K562 (cell line): ENCODE measurements at regions not wholly inside any gene's neighbourhood (a gene's known extent, or its start where the extent isn't known, plus 50 kb on each side); places are given as distances from the start of the nearest gene placed in this dataset.

Experiments
- ATAC-seq: fragments of 200-7000 bp; cut with Tn5 transposase; 3 replicates; pipeline ENCODE4 v1.9.1; 2020; ENCODE audit warnings: moderate library complexity
- BruUV-seq: library from RNA; stranded (reverse); fragments of 400-500 nt; replicated peaks from 2 replicates; lab custom pipeline; 2021; lab: Mats Ljungman, UMichigan
- CTCF ChIA-PET: fragments of 300-600 bp; formaldehyde crosslinking; extraction: SDS; loops from one replicate; lab custom pipeline; 2021; ENCODE audit warnings: low intra/inter-chr PET ratio; lab: Yijun Ruan, JAX
- POLR2A ChIA-PET: fragments of 300-600, 350-650 bp; sonication (Branson Sonifier 250); formaldehyde crosslinking; extraction: SDS; loops from one replicate; lab custom pipeline; 2021; ENCODE audit warnings: antibody characterized with exemption, inconsistent platforms; lab: Yijun Ruan, JAX
- DNase-seq, 4 experiments: peaks; one replicate each; pipeline versions ENCODE4 v3.0.0 to v3.0.0-alpha.2; 2011 to 2018; ENCODE audit warnings: low spot score in 3 of 4, mixed read lengths in 3 of 4; ENCODE audit errors: extremely low read depth in 1 of 4
- FAIRE-seq: peaks from 2 replicates; lab custom pipeline; 2011; peaks lifted over from hg19 to GRCh38; lab: Jason Lieb, UNC
- H2AFZ ChIP-seq: 2 replicates; pipeline ENCODE4 v1.6.0; 2011; ENCODE audit warnings: low read depth, low read length, control low read depth, inconsistent platforms
- H3K27ac ChIP-seq: fragments of 200-600 bp; 3 replicates; pipeline ENCODE4 v1.8.0; 2011; ENCODE audit warnings: low read depth, mild to moderate bottlenecking, control low read depth, inconsistent platforms, low read length, moderate library complexity, mixed read lengths; ENCODE audit errors: extremely low read depth
- H3K27me3 ChIP-seq, 2 experiments: fragments of 300-600 bp in 1 of 2; 2 replicates in 1 of 2; 3 replicates in 1 of 2; pipeline versions ENCODE4 v1.6.0 to v1.8.0; 2011; ENCODE audit warnings: inconsistent platforms in 2 of 2, low read length in 2 of 2, mild to moderate bottlenecking in 1 of 2, mixed read lengths in 1 of 2, moderate library complexity in 1 of 2; ENCODE audit not compliant: control insufficient read depth in 2 of 2, insufficient read depth in 2 of 2
- H3K36me3 ChIP-seq: fragments of 300-600 bp; 3 replicates; pipeline ENCODE4 v1.8.0; 2011; ENCODE audit warnings: mild to moderate bottlenecking, low read length, inconsistent platforms; ENCODE audit not compliant: control insufficient read depth, insufficient read depth
- H3K4me1 ChIP-seq, 2 experiments: fragments of 200-600 bp in 1 of 2; replicated peaks in 1 of 2; 2 replicates in 1 of 2; 3 replicates in 1 of 2; pipeline versions ENCODE4 v1.5.1 to v1.8.0; 2011; ENCODE audit warnings: inconsistent platforms in 2 of 2, low read length in 2 of 2, mild to moderate bottlenecking in 1 of 2, mixed read lengths in 1 of 2, moderate library complexity in 1 of 2; ENCODE audit not compliant: control insufficient read depth in 2 of 2, insufficient read depth in 2 of 2
- H3K4me2 ChIP-seq: 2 replicates; pipeline ENCODE4 v1.6.1; 2011; ENCODE audit warnings: low read length, control low read depth, inconsistent platforms, mixed read lengths; ENCODE audit not compliant: insufficient read depth
- H3K4me3 ChIP-seq: fragments of 200-600 bp; sonication (generic), shearing (Covaris generic); 2 replicates; pipeline ENCODE4 v1.5.1; 2016; ENCODE audit warnings: control low read depth, inconsistent platforms
- H3K79me2 ChIP-seq: fragments of 200-600 bp; 3 replicates; pipeline ENCODE4 v1.8.0; 2011; ENCODE audit warnings: low read length, inconsistent platforms; ENCODE audit not compliant: control insufficient read depth, insufficient read depth
- H3K9ac ChIP-seq, 2 experiments: 2 replicates each; pipeline versions ENCODE4 v1.6.0 to v1.6.1; 2011; ENCODE audit warnings: low read depth in 2 of 2, low read length in 2 of 2, control low read depth in 1 of 2, inconsistent platforms in 1 of 2, mild to moderate bottlenecking in 1 of 2, mixed read lengths in 1 of 2; ENCODE audit not compliant: insufficient read depth in 1 of 2
- H3K9me1 ChIP-seq: one replicate; pipeline ENCODE4 v1.6.0; 2011; ENCODE audit warnings: inconsistent platforms, mild to moderate bottlenecking, low read length, moderate library complexity; ENCODE audit not compliant: control insufficient read depth, insufficient read depth
- H3K9me3 ChIP-seq: replicated peaks from 2 replicates; pipeline ENCODE4 v1.5.1; 2011; ENCODE audit warnings: low read depth, low read length, inconsistent platforms; ENCODE audit not compliant: control insufficient read depth, insufficient read depth
- H4K20me1 ChIP-seq: replicated peaks from 2 replicates; pipeline ENCODE4 v1.6.1; 2011; ENCODE audit warnings: low read length, inconsistent platforms, mixed read lengths; ENCODE audit not compliant: control insufficient read depth, insufficient read depth
- GATA2 ChIP-seq: sonication (generic); formaldehyde crosslinking; IDR thresholded peaks from 2 replicates; pipeline ENCODE4 v1.4.0; 2020; ENCODE audit warnings: mild to moderate bottlenecking, missing genetic modification reagents
- ZNF384 ChIP-seq: IDR thresholded peaks from 2 replicates; pipeline ENCODE4 v1.6.1; 2012; ENCODE audit warnings: low read depth, low read length, improper control_type of control experiment
- ZNF444 ChIP-seq: fragments of 250-450 bp; sonication (Bioruptor Pico); IDR thresholded peaks from 2 replicates; pipeline ENCODE4 v1.4.0; 2020; ENCODE audit warnings: mild to moderate bottlenecking, moderate library complexity
- WGBS: fragments of 100-300 bp; shearing (Covaris generic); methylation state at CpG from one replicate; pipeline ENCODE4 v1.1.6; 2016; ENCODE audit warnings: low coverage, mixed read lengths; ENCODE audit not compliant: insufficient coverage; ENCODE audit errors: missing lambda C conversion rate; 5-methylcytosine and 5-hydroxymethylcytosine counted together
- in situ Hi-C: fragments of 300-500 bp; cut with MboI; formaldehyde crosslinking; loops from 4 replicates; pipeline ENCODE4 v1.15.0; 2018; ENCODE audit warnings: inconsistent platforms, mixed read lengths
- intact Hi-C: fragments of 100-400 bp; cut with micrococcal nuclease; formaldehyde crosslinking; loops from 2 replicates; pipeline ENCODE4 v1.14.2; 2022
- TF ChIP-seq, protein P1 (sequence below), 2 experiments: fragments of 450-650 bp in 1 of 2; sonication (generic) in 1 of 2; formaldehyde crosslinking in 1 of 2; IDR thresholded peaks; 2 replicates each; pipeline versions ENCODE4 v1.7.1 to v1.9.0; 2016 to 2022; ENCODE audit warnings: inconsistent platforms in 1 of 2, mild to moderate bottlenecking in 1 of 2, missing genetic modification reagents in 1 of 2

DNA sequence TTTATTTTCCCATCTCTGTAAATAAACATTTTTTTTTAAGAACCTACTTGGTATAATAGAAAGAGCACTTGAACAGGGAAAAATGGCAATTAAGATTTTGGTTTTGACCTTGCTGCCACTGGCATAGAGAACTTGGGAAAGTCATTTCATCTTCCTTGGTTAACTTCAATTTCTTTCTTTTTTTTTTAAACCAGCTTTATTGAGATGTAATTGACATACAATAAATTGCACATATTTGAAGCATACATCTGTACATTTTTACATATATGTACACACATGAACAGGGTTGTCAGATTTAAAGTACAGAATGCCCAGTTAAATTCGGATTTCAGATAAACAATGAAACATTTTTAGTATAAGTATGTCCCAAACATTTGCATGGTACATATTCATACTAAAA, 103.0 kb upstream of the RAPGEF2 start:
- Histone ChIP-seq H3K9ac (no peak overlapping the region), H3K4me2 (no peak overlapping the region), H3K27me3 (no peaks in the 10 kb centered on the region), H3K9me3 (no peaks in the 10 kb centered on the region), H4K20me1 (no peaks in the 10 kb centered on the region), H3K9me1 (peaks cover 4% of the 10 kb centered on the region), H3K4me3 (no peak overlapping the region), H3K4me1 (peaks cover 6 to 23% of the 10 kb centered on the region in 2 experiments; a peak in 4 of 5 replicates), H2AFZ (no peak overlapping the region), H3K27ac (no peak overlapping the region), H3K79me2 (no peaks in the 10 kb centered on the region), H3K36me3 (no peaks in the 10 kb centered on the region)
- DNase-seq (no peak), ATAC-seq (no peak), FAIRE-seq (no peak)
- WGBS = 7% methylated on average over 1 of the region's 1 CpG
- in situ Hi-C loops (no loop called here), intact Hi-C loops (no loop called here)
- ChIA-PET POLR2A (interaction anchor here (1.0 kb wide), 1 partner anchor 9 kb away, joined by 5 read pairs; no protein-coding TSS in a partner anchor), CTCF (no interaction called here)
- no TSS peak for BruUV-seq
- TF ChIP-seq ZNF384 = peak; percentile 49; the same call in 1 of the 2 replicates
- TF ChIP-seq GATA2 (CRISPR knock-in tag) = no peak
- TF ChIP-seq, protein P1, sequence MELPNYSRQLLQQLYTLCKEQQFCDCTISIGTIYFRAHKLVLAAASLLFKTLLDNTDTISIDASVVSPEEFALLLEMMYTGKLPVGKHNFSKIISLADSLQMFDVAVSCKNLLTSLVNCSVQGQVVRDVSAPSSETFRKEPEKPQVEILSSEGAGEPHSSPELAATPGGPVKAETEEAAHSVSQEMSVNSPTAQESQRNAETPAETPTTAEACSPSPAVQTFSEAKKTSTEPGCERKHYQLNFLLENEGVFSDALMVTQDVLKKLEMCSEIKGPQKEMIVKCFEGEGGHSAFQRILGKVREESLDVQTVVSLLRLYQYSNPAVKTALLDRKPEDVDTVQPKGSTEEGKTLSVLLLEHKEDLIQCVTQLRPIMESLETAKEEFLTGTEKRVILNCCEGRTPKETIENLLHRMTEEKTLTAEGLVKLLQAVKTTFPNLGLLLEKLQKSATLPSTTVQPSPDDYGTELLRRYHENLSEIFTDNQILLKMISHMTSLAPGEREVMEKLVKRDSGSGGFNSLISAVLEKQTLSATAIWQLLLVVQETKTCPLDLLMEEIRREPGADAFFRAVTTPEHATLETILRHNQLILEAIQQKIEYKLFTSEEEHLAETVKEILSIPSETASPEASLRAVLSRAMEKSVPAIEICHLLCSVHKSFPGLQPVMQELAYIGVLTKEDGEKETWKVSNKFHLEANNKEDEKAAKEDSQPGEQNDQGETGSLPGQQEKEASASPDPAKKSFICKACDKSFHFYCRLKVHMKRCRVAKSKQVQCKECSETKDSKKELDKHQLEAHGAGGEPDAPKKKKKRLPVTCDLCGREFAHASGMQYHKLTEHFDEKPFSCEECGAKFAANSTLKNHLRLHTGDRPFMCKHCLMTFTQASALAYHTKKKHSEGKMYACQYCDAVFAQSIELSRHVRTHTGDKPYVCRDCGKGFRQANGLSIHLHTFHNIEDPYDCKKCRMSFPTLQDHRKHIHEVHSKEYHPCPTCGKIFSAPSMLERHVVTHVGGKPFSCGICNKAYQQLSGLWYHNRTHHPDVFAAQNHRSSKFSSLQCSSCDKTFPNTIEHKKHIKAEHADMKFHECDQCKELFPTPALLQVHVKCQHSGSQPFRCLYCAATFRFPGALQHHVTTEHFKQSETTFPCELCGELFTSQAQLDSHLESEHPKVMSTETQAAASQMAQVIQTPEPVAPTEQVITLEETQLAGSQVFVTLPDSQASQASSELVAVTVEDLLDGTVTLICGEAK (IDR thresholded peaks at IDR 0.05) = peak; percentile 74
- TF ChIP-seq, protein P1 (CRISPR knock-in tag; IDR thresholded peaks at IDR 0.05) = peak; percentile 71
- no peak for TF ChIP-seq ZNF444 (CRISPR knock-in tag)
